ENCODE measurements at regions not wholly inside any gene's neighbourhood (a gene's known extent, or its start where the extent isn't known, plus 50 kb on each side); places are given as distances from the start of the nearest gene placed in this dataset.

- DNase-seq, result no peak
Measured at GRCh38 chr1:90558754-90559378, 158.2 kb downstream of the BARHL2 start.

DNA sequence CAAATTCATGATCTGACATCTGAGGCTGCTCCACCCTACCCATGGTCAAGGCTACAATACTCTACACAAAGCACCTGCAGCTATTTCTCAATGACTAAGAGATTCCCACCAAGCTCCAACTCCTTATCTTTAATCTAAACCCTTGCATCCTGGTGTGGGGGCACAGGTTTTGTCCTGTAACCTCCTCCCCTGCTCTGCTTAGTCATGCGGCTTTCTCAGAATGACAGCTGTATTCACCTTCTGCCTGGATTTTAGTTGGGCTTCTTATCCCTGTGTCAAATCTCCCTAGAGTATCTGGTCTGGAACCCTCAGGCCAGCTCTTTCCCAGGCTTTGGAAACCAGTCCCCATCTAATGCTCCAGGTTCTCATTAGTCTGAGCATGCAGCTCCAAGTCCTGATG lies 159.0 kb downstream of the BARHL2 start:
- DNase-seq, result no peak

DNA sequence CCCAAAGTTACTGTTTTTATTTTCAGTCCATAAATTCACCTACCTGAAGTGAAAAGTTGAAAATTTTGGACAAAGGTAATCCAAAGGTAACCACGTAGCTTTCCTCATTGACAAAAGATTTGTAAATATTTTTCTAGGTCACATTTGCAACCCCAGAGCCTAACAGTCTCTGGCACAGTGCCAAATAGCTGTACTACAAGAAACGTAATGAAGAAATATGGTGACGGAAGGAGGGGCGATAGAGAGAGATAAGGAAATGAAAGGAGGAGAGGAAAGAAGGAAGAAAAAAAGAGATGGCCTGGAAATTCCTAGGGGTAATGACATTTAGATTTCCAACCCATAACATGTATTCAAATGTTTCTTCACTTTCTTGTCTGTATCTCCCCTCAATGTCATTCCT lies 159.4 kb downstream of the BARHL2 start:
- no peak for DNase-seq

- peak in 3 of 14 donors; percentile 4 to 90 (median 18) for DNase-seq
Measured at GRCh38 chr1:90550626-90551406, 166.3 kb downstream of the BARHL2 start.

GRCh38 chr1:90544356-90544755 lies 172.7 kb downstream of the BARHL2 start:
- no peak for DNase-seq

GRCh38 chr1:90537606-90538362 lies 179.3 kb downstream of the BARHL2 start:
- no peak for DNase-seq

GRCh38 chr1:90534663-90535295 lies 182.3 kb downstream of the BARHL2 start:
- no peak for DNase-seq

DNA sequence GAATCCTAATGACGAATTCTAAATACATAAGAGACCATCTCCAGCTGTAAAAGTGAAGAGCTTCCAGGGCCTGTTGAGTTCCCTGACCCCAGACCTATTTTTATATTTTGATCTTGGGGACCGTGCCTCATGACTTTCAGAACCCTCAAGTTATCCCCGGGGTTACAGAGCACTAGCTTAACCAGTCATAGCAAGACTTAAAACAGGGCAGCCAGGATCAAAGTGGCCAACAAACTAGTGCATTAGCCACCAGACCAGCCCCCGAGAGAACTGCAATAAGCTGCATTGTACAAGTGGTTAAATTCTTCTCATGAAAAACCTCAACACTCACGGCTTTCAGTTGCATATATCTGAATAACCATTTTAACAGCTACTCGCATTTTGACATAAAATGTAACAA lies 183.0 kb downstream of the BARHL2 start:
- no peak for DNase-seq

GRCh38 chr1:90526954-90527353 lies 190.1 kb downstream of the BARHL2 start:
- DNase-seq, result no peak

GRCh38 chr1:90522432-90522831 lies 194.7 kb downstream of the BARHL2 start:
- no peak for DNase-seq

DNA sequence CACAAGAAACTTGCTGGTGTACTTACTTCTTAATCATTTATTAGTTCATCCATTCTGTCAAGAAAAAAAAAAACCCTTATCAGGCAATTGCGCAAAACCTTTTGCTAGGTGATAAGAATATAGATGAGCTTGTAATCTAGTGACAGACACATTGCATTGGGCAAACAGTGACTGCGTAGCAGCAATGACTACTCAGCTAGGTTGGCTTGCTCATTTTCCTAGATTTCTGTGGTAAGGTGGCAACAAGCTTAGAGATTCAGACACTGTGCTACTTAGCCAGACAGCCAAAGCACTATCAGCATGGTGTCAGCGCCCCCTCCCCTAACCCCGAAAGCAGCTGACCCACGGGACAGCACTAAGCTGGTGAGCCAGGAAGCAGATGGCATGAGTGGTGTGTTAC lies 203.1 kb downstream of the BARHL2 start:
- no peak for DNase-seq

DNA sequence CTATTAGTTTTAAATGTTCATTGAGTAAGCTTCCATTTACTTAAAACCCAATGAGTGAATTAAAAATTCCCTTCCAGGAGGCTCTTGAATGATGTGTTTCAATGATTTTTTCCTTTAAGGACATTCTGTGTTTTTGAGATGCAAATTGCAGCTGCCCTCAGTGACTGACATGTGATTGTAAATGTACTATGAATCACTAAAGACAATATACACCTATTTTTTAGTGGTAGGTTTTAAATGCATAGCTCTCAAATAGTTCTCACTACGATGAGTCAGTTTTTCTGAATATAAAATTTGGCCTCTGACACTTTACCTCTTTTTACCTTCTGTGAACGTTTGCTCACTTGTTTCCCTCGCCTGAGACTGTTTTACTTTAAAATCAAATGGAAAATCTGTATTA lies 204.7 kb downstream of the BARHL2 start:
- no peak for DNase-seq

DNA sequence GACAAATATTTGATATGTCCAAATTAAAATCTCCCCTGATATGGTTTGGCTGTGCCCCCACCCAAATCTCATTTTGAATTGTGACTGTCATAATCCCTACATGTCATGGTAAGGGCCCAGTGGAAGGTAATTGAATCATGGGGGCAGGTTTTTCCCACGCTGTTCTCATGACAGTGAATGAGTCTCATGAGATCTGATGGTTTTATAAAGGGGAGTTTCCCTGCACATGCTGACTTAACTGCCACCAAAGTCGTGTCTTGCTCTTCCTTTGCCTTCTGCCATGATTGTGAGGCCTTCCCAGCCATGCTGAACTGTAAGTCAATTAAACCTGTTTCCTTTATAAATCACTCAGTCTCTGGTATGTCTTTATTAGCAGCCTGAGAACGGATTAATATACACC lies 207.0 kb downstream of the BARHL2 start:
- no peak for DNase-seq

GRCh38 chr1:90509225-90510048 lies 207.7 kb downstream of the BARHL2 start:
- DNase-seq, result no peak

DNA sequence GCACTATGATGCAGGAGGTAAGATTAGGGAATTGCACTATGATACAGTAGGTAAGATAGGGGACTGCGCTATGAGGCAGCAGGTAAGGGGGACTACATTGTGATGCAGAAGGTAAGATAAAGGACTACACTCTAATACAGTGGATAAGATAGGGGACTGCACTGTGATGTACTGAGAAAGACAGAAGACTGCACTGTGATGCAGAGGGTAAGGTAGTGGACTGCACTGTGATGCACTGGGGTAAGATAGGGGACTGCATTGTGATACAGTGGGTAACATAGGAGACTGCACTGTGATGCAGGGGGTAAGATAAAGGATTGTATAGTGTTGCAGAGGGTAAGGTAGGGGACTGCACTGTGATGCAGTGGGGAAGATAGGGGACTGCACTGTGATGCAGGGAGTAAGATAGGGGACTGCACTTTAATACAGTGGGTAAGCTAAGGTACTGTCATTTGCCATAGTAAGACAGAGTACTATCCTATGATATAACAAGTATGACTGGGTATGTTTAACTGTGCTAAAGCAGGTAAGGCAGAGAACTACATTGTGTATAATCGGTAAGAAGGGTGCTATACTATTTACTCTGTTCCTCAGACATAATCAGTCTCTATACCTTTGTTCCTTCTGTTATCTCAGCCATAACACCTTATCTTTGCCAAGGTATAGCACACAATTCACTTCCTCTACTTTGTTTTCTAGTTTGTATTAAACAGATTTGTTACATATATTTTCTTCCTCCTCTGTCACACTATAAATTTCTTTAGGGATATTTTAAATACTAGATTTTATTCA lies 208.5 kb downstream of the BARHL2 start:
- no peak for DNase-seq

DNA sequence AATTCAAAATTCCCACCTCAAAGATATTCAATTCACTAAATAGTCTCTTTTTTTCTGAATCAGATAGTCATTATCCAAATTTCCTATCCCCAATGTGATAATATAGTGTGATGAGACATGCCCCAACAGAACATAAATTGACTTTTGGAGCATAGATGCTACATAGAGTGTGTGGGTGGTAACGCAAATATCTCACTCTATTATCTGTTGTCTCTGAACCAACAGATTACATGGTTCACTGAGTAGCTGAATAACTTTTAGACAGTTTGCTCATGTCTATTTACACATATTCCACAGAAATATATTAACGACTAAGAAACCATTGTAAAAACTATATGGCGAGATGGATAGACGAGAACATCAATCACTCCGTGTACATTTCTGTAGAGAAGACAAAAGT lies 209.9 kb downstream of the BARHL2 start:
- no peak for DNase-seq

- DNase-seq, result no peak
Measured at GRCh38 chr1:90505806-90506205, 211.3 kb downstream of the BARHL2 start.

GRCh38 chr1:90504509-90504908 lies 212.6 kb downstream of the BARHL2 start:
- DNase-seq, result no peak

DNA sequence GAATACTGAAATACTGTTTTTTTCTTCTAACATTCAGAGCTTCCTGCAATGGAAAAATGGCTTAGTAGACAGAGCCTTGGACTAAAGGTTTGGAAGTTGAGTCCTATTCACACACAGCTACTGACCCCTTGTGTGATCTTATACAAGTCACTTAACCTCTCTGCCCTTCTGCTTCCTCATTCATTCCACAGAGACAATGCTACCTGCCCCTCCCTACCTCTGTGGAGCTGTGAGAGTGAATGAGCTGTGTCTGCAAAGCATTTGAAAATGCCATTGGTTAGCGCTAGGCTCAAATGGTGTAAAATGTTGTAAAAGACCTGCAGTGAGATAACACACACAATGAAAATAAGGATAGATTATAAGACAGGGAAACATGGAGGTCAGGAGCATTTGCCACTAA lies 214.4 kb downstream of the BARHL2 start:
- no peak for DNase-seq

GRCh38 chr1:90502194-90502593 lies 214.9 kb downstream of the BARHL2 start:
- DNase-seq, result no peak

GRCh38 chr1:90501281-90501680 lies 215.8 kb downstream of the BARHL2 start:
- DNase-seq, result no peak

All from C1 segment of cervical spinal cord (tissue), 14 donors.